ENCODE measurements at regions not wholly inside any gene's neighbourhood (a gene's known extent, or its start where the extent isn't known, plus 50 kb on each side); places are given as distances from the start of the nearest gene placed in this dataset.

DNA sequence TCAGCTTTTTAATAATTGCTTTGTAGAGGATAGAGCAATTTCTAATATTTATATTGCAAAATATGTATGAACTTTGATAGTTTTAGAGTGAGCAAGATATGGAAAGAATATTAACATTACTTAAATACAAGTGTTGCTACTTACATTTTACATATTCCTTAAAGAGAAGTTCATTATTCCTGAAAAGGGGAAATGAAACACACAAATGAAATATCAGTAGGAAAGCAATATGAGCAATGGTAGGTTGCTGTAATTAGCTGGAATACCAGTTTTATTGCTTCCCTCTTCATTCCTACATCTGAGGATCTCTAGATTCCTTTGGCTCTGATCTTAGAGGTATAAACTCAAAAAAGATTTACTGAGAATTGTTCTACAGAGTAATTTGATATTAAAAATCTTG, 414.1 kb downstream of the FAM170A start:
- TF ChIP-seq, protein P1, sequence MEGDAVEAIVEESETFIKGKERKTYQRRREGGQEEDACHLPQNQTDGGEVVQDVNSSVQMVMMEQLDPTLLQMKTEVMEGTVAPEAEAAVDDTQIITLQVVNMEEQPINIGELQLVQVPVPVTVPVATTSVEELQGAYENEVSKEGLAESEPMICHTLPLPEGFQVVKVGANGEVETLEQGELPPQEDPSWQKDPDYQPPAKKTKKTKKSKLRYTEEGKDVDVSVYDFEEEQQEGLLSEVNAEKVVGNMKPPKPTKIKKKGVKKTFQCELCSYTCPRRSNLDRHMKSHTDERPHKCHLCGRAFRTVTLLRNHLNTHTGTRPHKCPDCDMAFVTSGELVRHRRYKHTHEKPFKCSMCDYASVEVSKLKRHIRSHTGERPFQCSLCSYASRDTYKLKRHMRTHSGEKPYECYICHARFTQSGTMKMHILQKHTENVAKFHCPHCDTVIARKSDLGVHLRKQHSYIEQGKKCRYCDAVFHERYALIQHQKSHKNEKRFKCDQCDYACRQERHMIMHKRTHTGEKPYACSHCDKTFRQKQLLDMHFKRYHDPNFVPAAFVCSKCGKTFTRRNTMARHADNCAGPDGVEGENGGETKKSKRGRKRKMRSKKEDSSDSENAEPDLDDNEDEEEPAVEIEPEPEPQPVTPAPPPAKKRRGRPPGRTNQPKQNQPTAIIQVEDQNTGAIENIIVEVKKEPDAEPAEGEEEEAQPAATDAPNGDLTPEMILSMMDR (IDR thresholded peaks at IDR 0.05): no peak
- TF ChIP-seq ZFX (IDR thresholded peaks at IDR 0.05; ENCODE audit: borderline replicate concordance): no peak

All from 22Rv1 (cell line).